ENCODE measurements at regions not wholly inside any gene's neighbourhood (a gene's known extent, or its start where the extent isn't known, plus 50 kb on each side); places are given as distances from the start of the nearest gene placed in this dataset.
A peak's percentile ranks its signal among the peaks of the same experiment; 100 is the strongest.

- DNase-seq = no peak
Measured at GRCh38 chr2:104518256-104518655, 335.7 kb upstream of the POU3F3 start.

GRCh38 chr2:104521247-104521646 lies 332.7 kb upstream of the POU3F3 start:
- no peak for DNase-seq

GRCh38 chr2:104523921-104524320 lies 330.0 kb upstream of the POU3F3 start:
- no peak for DNase-seq

- DNase-seq = no peak
Measured at GRCh38 chr2:104528101-104528500, 325.8 kb upstream of the POU3F3 start.

- no peak for DNase-seq
Measured at GRCh38 chr2:104531122-104531521, 322.8 kb upstream of the POU3F3 start.

GRCh38 chr2:104537116-104537515 lies 316.8 kb upstream of the POU3F3 start:
- DNase-seq = no peak

- DNase-seq = no peak
Measured at GRCh38 chr2:104538077-104538476, 315.8 kb upstream of the POU3F3 start.

- DNase-seq = no peak
Measured at GRCh38 chr2:104539649-104540048, 314.3 kb upstream of the POU3F3 start.

- DNase-seq = no peak
Measured at GRCh38 chr2:104545055-104545454, 308.9 kb upstream of the POU3F3 start.

GRCh38 chr2:104546537-104546936 lies 307.4 kb upstream of the POU3F3 start:
- DNase-seq = no peak

GRCh38 chr2:104547221-104547620 lies 306.7 kb upstream of the POU3F3 start:
- DNase-seq = no peak

- no peak for DNase-seq
Measured at GRCh38 chr2:104561251-104561650, 292.7 kb upstream of the POU3F3 start.

- no peak for DNase-seq
Measured at GRCh38 chr2:104562537-104562936, 291.4 kb upstream of the POU3F3 start.

GRCh38 chr2:104563398-104563996 lies 290.4 kb upstream of the POU3F3 start:
- no peak for DNase-seq

- DNase-seq = no peak
Measured at GRCh38 chr2:104568247-104568646, 285.7 kb upstream of the POU3F3 start.

- DNase-seq = no peak
Measured at GRCh38 chr2:104570259-104570658, 283.7 kb upstream of the POU3F3 start.

GRCh38 chr2:104572834-104573233 lies 281.1 kb upstream of the POU3F3 start:
- DNase-seq = no peak

GRCh38 chr2:104574367-104574766 lies 279.5 kb upstream of the POU3F3 start:
- no peak for DNase-seq

- no peak for DNase-seq
Measured at GRCh38 chr2:104577143-104577542, 276.8 kb upstream of the POU3F3 start.

- no peak for DNase-seq
Measured at GRCh38 chr2:104582471-104582870, 271.4 kb upstream of the POU3F3 start.

GRCh38 chr2:104583811-104584210 lies 270.1 kb upstream of the POU3F3 start:
- peak in 4 of 56 donors; percentile 3 to 25 (median 5) for DNase-seq

GRCh38 chr2:104584393-104584792 lies 269.5 kb upstream of the POU3F3 start:
- DNase-seq = peak in 1 of 56 donors; percentile 18

- DNase-seq = no peak
Measured at GRCh38 chr2:104595576-104595975, 258.3 kb upstream of the POU3F3 start.

GRCh38 chr2:104597942-104598341 lies 256.0 kb upstream of the POU3F3 start:
- no peak for DNase-seq
